ENCODE measurements at regions not wholly inside any gene's neighbourhood (a gene's known extent, or its start where the extent isn't known, plus 50 kb on each side); places are given as distances from the start of the nearest gene placed in this dataset.
"Not testable (repeated sequence)": the region's sequence is repeated elsewhere in the genome, so short reads cannot be mapped to it uniquely, and the experiment has no call there.

DNA sequence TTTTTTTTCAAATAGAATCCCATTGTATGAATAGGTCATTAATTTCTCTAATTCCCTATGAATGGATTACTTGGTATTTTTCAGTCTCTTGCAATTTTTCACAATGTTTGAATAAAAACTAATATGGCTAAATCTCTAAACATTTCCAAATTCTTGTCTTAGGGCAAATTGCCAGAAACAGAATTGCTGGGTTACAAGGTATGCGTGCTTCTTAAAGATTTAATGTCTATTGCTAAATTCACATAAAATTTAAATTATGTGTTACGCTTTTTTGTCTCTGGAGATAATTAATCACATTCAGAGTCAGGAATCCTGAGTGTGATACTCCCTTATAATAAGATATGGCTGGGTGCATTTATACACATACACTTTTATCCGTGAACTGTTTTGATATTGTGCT is 264.5 kb upstream of the TBL1XR1 start:
- no peak for DNase-seq

DNA sequence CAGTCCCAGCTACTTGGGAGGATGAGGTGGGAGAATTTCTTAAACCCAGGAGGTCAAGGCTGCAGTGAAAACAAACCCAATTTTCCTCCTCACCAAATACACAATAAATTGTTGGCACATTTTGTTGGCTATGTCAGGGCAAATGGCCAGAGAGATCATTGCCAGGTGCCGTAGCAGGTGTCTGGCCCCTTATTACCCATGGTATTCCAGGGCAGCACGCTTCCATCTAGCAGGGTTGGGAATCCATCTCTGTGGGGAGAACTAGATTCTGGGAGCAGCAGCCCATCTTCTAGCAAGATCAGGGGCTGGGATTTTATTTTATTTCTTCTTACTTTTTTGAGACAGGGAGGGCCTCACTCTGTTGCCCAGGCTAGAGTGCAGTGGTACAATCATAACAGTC is 266.1 kb upstream of the TBL1XR1 start:
- DNase-seq = not testable (repeated sequence)

DNA sequence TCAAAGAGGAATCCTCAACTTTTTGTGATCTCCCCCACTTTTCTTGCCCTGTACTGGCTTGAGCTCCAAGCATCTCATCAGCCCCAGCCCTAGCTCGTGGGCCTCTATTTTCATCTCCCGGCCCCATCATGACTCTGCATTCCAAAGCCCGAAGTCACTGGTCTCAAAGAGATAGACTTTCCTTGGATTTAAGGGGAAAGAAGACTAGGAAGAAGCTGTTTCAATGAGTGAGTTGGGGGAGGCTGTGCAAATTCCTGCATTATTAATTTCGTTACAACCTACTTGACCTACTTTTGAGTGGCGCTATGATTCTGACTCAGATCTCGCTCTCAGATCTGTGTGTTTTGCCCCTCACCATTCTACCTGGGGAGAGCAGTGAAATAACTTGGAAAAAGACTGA is 266.6 kb upstream of the TBL1XR1 start:
- DNase-seq = no peak

DNA sequence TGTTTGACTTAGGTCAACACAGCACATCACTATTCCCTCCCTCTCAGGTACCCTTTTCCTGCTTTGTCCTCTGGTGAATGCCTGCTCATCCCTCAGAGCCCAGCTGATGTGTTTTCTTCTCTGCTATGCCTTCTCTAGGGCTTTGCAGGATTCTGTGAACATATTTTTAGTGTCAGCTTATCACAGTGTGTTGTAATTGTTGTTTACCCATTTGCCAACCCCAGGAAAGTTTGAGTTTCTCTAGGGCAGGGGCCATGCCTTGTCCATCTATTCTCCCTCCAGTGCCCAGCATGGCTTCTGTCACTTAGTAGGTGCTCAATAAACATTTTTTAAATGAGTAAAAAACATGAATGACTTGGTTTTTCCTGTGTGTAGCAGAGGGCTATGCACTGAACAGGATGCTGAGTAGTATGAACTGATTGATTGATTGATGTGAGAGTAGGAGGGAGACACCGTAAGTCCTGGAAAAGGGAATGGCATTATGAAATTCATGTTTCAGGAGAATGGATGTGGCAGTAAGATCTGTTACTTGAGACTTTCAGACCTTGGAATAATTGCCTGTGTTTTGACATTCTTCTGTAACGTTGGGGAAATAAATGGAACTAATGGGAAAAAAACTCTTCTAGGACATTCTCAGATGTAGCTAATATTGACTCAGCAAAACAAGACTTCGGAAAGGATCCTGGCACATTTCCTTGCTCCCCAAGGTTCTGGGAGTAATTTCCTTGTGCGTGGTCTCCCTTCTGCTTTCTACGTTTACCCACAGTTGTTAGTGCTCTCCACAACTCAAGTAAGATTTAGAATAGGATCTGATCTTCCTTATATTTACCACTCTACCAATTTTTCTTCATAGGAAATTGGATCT is 267.3 kb upstream of the TBL1XR1 start:
- DNase-seq = no peak

DNA sequence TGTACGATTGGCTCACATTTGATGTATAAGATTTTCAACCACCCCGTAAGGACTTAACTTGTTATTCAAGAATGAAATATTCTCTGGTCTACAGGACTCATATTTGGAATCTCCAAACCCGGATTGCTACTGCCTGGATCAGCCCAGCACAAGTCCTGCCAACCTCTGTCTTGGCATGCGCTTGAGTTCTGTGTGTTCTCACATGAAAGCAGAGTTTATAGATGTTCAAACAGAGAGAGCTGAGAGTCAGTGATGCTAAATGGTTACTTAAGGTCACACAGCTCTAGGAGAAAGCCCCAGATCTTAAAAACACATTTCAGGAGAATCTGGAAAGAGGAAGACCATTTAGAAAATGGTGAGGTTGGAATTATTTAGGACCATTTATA is 268.0 kb upstream of the TBL1XR1 start:
- no peak for DNase-seq

DNA sequence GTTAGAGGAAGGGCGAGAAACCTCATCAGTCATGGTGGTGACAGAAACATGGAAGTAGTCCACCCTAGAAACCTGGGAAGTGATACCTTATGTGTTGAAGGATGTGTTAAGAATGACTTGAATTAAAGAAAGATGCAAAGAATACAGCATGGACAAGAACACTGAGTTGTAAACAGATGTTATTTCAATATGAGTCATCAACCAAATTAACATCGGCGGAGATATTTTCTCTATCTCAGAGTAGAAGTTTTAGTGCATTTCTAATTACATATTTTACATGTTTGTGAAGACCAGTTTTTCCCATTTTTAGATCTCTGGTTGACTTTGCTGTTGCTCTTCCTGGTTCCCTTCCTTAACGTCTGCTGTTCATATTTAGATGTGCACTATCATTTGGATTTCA is 268.8 kb upstream of the TBL1XR1 start:
- no peak for DNase-seq

DNA sequence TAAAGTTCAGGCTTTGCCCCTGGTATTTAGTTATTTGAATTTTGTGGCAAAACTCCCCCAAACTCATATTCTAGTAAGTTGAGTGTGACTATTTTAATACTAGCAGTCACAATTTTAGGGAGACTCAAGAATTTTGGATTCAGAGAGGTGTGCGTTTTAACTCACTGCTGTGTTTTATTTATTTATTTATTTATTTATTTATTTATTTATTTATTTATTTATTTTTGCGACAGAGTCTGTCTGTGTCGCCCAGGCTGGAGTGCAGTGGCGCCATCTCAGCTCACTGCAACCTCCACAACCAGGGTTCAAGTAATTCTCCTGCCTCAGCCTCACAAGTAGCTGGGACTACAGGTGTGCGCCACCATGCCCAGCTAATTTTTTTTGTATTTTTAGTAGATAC is 269.3 kb upstream of the TBL1XR1 start:
- not testable (repeated sequence) for DNase-seq

DNA sequence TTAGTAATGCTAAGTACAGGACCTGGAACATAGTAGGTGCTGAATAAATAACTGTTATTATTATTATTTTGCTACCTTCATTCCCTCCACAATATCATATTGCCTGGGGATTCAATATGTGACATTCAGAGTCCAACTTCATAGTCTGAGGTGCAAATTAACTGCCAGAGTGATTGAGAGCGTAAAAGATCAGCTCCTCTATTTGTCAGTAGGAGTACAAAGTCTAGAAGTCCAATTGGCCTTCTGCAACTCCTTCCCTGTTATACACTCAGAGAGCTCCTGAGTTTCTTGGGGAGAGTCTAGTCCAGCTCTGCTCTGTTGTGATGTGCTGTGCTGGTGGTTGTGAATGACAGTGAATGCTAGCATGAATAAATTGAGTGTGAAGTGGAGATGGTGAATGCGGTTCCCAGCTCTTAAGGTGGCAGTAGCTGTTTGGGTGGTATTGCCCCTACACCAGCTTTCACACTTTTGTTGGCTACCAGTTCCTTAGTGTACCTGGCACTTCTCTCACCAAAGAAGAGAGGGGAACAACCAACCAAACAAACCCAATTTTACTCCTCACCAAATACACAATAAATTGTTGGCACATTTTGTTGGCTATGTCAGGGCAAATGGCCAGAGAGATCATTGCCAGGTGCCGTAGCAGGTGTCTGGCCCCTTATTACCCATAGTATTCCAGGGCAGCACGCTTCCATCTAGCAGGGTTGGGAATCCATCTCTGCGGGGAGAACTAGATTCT is 270.1 kb upstream of the TBL1XR1 start:
- no peak for DNase-seq

DNA sequence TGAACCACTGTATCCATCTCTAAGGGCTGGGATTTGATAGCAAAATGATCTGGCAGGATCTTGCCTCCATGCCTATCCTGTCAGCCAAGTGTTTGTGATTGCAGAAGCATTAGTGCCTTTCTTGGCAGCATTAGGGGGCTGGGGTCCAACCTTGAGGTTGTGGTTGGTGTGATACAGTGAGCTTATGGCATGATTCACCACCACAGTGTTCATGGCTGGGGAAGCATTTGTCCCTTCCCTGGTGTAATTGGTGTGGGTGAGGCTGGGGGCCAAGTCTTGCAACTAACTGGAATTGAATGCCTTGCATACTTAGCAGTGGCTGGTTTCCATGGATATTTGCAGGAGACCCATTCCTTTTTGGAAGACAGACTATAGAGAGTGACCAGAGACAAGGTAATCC is 271.0 kb upstream of the TBL1XR1 start:
- DNase-seq = no peak

DNA sequence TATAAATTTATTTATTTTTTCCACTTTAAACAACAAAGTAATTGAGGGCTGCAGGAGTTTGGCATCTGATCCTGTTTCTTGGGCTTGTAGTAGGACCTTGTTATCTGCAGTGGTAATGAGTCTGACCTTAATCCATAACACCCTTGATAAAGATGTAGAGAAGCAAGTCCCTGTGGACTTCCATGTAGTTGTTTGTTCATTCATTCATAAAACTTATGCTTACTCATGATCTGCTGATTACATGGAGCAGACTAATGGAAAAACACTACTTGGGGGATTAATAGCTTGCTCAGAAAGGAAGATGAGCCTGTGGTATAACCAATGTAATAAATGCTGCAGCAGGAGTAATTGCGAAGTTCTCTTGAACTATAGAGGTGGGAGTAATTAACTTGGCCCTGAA is 271.5 kb upstream of the TBL1XR1 start:
- DNase-seq = no peak

DNA sequence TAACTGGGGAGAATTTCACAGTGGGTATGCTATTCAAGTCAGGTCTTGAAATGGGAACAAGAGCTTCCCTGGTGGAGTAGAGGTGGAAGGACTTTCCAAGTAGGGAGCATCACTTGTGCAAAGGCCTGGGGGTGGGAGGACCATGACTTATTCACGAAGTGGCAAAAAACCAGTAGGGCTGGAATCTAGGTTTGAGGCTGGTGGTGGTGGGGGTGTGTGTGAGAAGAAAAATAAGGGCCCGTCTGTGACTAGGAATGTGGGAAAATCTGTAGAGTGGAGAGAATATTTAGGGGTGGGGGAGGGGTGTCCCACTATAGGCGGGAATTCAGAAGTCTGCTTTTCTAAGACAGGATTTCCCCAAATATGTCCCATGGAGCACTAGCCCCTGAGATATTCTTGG is 271.9 kb upstream of the TBL1XR1 start:
- DNase-seq = no peak

DNA sequence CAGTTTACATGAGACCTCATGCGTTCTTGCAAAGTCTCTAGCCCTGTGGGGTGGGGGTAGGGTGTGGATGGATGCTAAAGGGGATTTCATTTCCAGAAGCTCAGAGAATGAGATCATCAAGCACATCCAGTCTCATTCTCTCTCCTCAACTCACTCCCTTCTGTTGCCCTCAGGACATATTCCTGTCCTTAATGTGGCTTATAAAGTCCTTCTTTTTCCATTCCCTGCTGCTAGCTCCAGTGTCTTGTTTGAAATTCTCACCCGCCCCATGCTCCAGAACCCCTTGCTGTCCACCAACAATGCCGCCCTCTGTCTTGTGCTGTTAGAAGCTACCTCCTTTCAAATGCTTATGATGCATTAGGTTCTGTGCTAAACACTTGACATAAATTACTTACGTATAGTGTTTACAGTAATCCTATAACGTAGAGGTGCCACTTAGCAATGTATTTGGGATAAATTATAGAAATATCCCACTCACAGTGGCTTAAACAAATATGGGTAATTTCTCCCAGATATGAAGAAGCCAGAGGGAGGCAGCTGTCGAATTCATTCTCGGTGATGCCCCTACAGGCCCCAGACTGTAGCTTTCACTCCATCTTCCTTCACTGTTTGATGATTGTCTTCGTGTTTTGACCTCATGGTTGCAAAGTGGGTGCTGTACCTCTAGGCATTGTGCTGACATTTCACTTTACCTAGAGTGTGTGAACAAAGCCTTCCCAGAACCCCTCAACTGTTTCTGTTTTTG is 273.1 kb upstream of the TBL1XR1 start:
- DNase-seq = peak in 1 of 3 experiments; percentile 55

DNA sequence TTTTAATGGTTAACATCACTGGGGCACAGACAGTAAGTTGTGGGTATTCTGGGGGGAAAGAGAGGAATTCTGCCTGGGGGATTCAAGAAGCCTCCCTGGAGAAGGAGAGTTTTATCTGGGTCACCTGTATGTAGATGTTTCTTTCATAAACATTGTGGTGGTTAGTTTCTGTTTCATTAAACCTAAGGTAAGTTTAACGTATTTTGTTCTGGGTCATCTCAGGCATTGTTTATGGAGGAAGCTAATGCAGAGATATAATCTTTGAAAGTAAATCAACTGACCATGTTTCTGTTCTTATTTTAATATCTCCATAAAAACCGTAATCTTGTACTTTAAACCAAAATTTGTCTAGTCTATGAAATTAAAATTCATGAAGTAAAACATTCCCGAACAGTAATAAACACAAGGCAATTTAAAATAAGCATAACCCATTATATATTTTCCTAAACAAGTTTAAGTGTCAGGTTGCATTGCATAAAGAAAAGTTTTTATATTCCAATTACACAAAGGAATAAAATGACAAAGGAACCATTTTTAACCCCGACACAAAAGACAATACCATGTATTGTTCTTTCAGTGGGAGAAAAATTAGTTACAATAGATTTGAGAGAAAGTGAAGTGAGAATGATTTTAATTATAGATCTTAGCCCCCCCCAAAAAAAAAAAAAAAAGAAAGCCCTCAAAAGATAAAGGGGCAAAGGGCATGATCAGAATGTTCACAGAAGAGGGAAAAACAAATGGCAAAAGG is 274.6 kb upstream of the TBL1XR1 start:
- no peak for DNase-seq

DNA sequence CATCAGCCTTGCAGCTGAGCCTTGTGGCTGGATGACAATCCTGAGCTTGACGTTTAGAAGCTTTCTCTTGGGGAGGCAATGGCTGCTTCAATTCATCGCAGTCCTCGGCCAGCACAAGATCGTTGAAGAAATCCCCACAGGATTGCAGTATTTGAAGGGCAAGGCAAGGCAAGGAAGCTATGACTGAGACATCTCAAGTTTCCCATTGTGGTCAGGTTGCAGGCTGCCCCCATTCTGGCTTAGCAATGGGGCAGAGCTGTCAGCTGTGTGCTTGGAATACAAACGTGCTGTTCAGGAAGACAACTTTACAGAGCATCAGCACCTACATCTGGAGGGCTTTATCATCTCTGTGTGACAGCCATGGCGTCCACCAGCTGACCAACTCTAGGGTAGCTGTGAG is 275.9 kb upstream of the TBL1XR1 start:
- DNase-seq = peak in 1 of 3 experiments; percentile 11

DNA sequence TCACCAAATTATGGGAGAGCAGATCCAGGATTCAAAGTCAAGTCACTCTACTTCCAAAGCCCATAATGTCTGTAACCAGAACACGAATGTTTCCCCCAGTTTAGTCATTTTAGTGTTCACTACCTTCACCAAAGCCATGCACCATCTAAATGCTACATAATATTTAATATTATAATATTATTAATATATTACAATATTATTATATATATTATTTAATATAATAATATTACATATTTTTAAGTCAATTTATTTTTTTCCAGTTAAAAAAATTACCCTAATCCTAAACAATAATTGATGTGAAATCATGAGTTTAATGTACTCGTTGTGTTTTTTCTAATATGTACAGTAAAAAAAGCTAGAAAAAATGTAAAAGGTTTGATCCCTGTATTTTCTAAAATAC is 276.6 kb upstream of the TBL1XR1 start:
- no peak for DNase-seq

DNA sequence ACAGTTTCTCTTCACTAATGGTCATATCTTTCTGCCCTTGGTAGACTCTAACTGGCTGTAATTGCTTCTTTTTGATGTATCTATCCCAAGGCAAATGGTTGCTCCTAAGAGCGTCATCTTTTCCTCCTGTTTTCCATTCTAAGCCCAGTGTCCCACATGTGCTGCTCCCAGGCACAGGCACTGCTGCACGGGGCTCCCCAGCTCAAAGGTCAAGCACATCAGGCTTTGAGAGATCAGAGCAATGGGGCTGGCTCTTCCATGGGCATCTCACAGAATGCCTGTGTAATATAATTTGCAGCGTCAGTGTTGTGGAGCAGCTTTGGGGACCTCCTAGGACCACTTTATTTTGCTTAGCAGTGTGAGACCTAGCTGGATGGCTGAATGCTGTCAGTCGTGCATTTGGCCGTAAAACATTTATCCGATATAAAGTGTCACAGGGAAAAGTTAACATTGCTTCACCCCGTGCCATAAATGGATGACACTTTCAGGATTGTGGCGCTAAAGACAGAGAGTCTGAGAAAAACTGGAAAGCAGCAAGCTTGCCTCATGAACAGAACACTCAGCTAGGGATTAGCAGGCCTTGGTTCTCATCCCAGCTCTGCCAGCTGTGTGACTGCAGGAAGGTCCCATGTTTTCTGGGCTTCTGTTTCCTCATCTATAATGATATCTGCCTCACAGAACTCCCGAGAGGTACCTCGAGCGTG is 277.5 kb upstream of the TBL1XR1 start:
- no peak for DNase-seq

DNA sequence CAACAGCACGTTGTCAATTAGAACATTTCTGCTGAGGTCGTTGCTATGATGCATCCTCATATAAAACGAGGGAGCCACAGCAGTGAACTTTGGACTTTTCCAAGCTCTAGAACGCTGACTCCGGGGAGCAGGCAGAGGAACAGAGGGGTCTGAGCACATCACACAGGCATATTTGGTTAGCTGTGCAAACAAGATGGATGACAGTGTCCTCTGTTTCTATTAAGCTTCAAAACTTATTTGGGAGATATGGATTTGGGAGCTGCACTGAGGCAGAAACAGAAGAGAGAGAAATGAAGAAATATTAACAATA is 278.0 kb upstream of the TBL1XR1 start:
- DNase-seq = no peak

DNA sequence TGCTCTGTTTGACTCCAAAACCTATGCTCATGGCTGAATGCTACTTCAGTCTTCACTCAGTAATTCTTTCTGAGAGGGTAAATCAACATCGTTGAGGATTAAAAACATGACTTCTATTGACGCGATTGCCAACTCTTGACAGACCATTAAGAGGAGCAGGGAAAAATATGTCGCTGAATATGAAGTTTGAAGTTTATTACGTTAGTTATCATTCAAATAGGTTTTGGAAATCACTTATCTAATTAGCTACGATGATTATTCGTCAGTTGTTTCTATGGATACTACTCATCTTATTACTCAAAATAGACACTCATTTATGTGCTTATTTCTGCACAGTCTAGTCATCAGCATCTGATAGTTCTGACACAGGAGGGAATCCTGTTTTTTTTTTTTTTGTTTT is 279.2 kb upstream of the TBL1XR1 start:
- DNase-seq = peak in 1 of 3 experiments; percentile 46

DNA sequence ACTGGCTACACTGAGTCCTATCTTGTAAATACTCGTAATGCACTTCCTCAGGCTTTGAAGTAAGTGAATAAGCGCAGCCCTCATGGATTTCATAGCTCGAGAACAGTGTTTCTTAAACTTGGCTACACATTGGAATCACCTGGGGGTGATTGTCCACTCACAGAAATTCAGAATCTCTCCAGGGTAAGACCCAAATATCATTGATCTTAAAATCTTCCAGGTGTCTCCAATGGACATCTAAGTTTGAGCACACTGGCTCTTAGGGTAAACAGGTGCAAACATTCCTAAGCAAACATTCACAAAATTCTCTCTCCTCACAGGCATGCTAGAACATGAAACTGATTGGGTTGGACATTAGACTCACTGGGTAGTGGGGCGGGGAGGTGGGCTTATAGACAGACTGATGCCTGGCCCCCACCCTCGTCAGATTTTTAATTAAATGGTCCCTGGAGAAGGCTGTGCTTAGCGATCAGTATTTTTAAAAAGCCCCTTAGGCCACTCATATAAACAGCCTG is 279.7 kb upstream of the TBL1XR1 start:
- no peak for DNase-seq

DNA sequence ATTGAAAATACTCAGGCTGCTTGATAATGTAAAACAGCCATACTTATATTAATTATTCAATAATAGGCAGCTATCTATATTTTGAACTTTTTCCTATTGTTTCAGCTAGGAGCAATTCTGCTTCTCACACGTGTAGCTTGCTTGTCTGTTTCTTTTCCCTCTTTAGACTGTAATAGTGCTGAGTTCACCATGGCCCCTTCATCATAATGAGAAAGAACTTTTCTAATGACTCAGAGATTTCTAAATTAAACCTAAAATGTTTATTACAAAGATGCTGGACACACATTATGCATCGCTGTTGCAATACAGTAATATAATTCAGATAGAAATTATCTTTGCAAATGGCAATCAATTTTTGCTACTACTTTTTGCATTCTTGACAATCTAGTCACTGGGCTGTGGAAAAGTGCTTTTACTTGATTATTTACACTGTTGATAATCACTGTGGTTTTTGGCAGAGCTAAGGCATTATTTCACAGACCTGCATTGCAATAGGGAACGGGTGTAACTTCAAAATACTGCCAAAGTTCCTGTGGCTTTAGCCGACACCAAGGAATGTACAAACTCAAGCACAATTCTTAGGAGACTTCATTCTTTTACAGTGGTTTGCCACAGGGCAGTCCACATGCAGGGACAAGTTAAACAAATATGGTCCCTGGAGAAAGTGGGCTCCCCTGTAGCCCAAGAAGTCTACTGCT is 281.0 kb upstream of the TBL1XR1 start:
- DNase-seq = no peak

DNA sequence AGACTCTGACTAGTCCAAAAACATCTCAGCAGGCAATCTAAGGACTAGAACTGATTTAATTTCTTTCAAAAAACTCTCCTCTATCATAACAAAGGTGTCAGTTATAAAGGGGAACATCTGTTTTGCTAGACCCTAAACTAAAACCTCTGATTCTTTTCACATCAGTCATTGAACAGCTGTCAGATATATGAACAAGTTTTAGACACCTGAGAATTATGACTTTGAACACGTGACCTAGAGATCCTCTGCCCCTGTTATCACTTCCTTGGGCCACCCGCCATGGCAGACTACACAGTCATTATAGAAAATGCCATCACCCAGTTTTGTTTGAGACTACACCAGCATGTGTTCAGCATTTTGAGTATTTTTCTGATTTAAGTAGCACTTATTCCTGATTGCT is 282.3 kb upstream of the TBL1XR1 start:
- DNase-seq = no peak

DNA sequence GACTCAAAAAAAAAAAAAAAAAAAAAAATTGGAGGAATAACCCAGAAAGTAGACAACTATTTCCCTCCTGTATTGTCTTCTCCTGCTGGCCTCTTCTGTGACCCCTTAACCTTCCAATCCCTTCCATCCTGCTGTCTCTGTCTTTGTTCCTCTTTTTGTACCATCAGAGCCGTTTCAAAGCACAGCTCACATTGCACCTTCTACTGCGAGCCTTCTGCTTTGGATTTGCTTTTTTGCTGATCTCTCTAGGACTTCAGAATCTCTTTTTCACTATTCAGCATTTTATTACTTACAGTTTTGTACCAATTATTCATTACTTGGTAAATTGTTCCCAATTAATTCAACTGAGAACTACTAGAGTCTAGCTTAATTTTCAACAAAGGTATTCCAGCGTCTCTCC is 284.0 kb upstream of the TBL1XR1 start:
- no peak for DNase-seq
